Kasumi-1 (cell line): ENCODE measurements at regions not wholly inside any gene's neighbourhood (a gene's known extent, or its start where the extent isn't known, plus 50 kb on each side); places are given as distances from the start of the nearest gene placed in this dataset.
A peak's percentile ranks its signal among the peaks of the same experiment; 100 is the strongest.

Experiments
- DNase-seq, 2 experiments: peaks; one replicate each; lab custom pipeline; 2025; lab: John Stamatoyannopoulos, UW

GRCh38 chr12:108037960-108038359 is 91.1 kb upstream of the WSCD2 start:
- no peak for DNase-seq

- no peak for DNase-seq
Measured at GRCh38 chr12:108039794-108040193, 89.3 kb upstream of the WSCD2 start.

GRCh38 chr12:108040947-108041346 is 88.1 kb upstream of the WSCD2 start:
- no peak for DNase-seq

GRCh38 chr12:108043286-108043685 is 85.8 kb upstream of the WSCD2 start:
- DNase-seq: no peak

GRCh38 chr12:108043750-108044533 is 85.1 kb upstream of the WSCD2 start:
- DNase-seq: no peak

- DNase-seq: no peak
Measured at GRCh38 chr12:108046135-108046534, 83.0 kb upstream of the WSCD2 start.

GRCh38 chr12:108046650-108047049 is 82.4 kb upstream of the WSCD2 start:
- DNase-seq: no peak

GRCh38 chr12:108047071-108047550 is 82.0 kb upstream of the WSCD2 start:
- peak; percentile 56 to 65 for DNase-seq

- no peak for DNase-seq
Measured at GRCh38 chr12:108048686-108049085, 80.4 kb upstream of the WSCD2 start.

GRCh38 chr12:108050696-108051095 is 78.4 kb upstream of the WSCD2 start:
- no peak for DNase-seq

GRCh38 chr12:108052260-108052659 is 76.8 kb upstream of the WSCD2 start:
- DNase-seq: no peak

GRCh38 chr12:108053512-108053911 is 75.6 kb upstream of the WSCD2 start:
- no peak for DNase-seq

- no peak for DNase-seq
Measured at GRCh38 chr12:108054496-108054895, 74.6 kb upstream of the WSCD2 start.

GRCh38 chr12:108055141-108055540 is 73.9 kb upstream of the WSCD2 start:
- no peak for DNase-seq

- no peak for DNase-seq
Measured at GRCh38 chr12:108060067-108060466, 69.0 kb upstream of the WSCD2 start.

- DNase-seq: no peak
Measured at GRCh38 chr12:108060903-108061302, 68.2 kb upstream of the WSCD2 start.

GRCh38 chr12:108063192-108063591 is 65.9 kb upstream of the WSCD2 start:
- DNase-seq: peak in 1 of 2 experiments; percentile 1

GRCh38 chr12:108065069-108065468 is 64.0 kb upstream of the WSCD2 start:
- DNase-seq: no peak

GRCh38 chr12:108066583-108067577 is 62.2 kb upstream of the WSCD2 start:
- DNase-seq: no peak

- DNase-seq: no peak
Measured at GRCh38 chr12:108069651-108070165, 59.4 kb upstream of the WSCD2 start.

GRCh38 chr12:108075561-108075960 is 53.5 kb upstream of the WSCD2 start:
- DNase-seq: no peak

- no peak for DNase-seq
Measured at GRCh38 chr12:108076556-108076955, 52.5 kb upstream of the WSCD2 start.
